Gastrocnemius medialis (tissue), 4 donors: ENCODE measurements at regions not wholly inside any gene's neighbourhood (a gene's known extent, or its start where the extent isn't known, plus 50 kb on each side); places are given as distances from the start of the nearest gene placed in this dataset.

Experiments
- ATAC-seq, 2 donors: fragments of 150-250 bp; one replicate each; pipeline ENCODE4 v1.9.1; 2016
- DNase-seq, 2 donors: peaks; one replicate each; pipeline ENCODE4 v3.0.0-alpha.2; 2019
- H3K27ac ChIP-seq, 4 donors: fragments of 200-600 bp; sonication (generic); 1 replicate in 1 of 4; 2 replicates in 3 of 4; pipeline ENCODE4 v1.5.1; 2016 to 2018; ENCODE audit warnings: mild to moderate bottlenecking in 2 of 4, moderate library complexity in 1 of 4
- H3K27me3 ChIP-seq, 3 donors: fragments of 200-600 bp; sonication (generic) in 2 of 3; 1 replicate in 1 of 3; 2 replicates in 2 of 3; pipeline versions ENCODE4 v1.5.1 to v1.6.0; 2016 to 2019; ENCODE audit warnings: mild to moderate bottlenecking in 1 of 3, moderate library complexity in 1 of 3
- H3K36me3 ChIP-seq, 2 donors: fragments of 200-600 bp; sonication (generic) in 1 of 2; one replicate each; pipeline ENCODE4 v1.5.1; 2017 to 2018
- H3K4me1 ChIP-seq, 2 donors: fragments of 200-600 bp; sonication (generic) in 1 of 2; one replicate each; pipeline ENCODE4 v1.5.1; 2016 to 2017; ENCODE audit warnings: mild to moderate bottlenecking in 2 of 2
- H3K4me3 ChIP-seq, 4 donors: fragments of 200-600 bp; sonication (generic) in 3 of 4; 1 replicate in 1 of 4; 2 replicates in 3 of 4; pipeline ENCODE4 v1.5.1; 2016 to 2019; ENCODE audit warnings: mild to moderate bottlenecking in 2 of 4
- H3K9me3 ChIP-seq, 3 donors: fragments of 200-600 bp; sonication (generic) in 2 of 3; 1 replicate in 1 of 3; 2 replicates in 2 of 3; pipeline ENCODE4 v1.5.1; 2016 to 2019
- CTCF ChIP-seq, 5 experiments: fragments of 450-650 bp in 3 of 5; fragments of 200-600 bp in 2 of 5; sonication (generic) in 2 of 5; IDR thresholded peaks in 4 of 5; conservative IDR thresholded peaks in 1 of 5; 1 replicate in 4 of 5; 2 replicates in 1 of 5; pipeline ENCODE4 v1.5.1; 2016 to 2019; ENCODE audit warnings: antibody characterized with exemption in 5 of 5, mild to moderate bottlenecking in 3 of 5, moderate library complexity in 3 of 5
- POLR2A ChIP-seq, 2 donors: fragments of 450-650 bp; IDR thresholded peaks; one replicate each; pipeline ENCODE4 v1.6.1; 2017; ENCODE audit warnings: antibody characterized with exemption in 2 of 2, mild to moderate bottlenecking in 2 of 2, moderate library complexity in 2 of 2
- in situ Hi-C, 4 donors: fragments of 200-750 bp; cut with MboI; loops; one replicate each; pipeline versions ENCODE4 v1.15.0 to v1.8.0; 2017; ENCODE audit warnings: low sequenced_read_pairs in 4 of 4
- intact Hi-C: fragments of 100-400 bp; cut with DNase I; formaldehyde crosslinking; loops from one replicate; pipeline ENCODE4 v1.15.1; 2023; ENCODE audit warnings: low total_unique reads

- Histone ChIP-seq H3K4me3 (no peak overlapping the region), H3K36me3 (no peaks in the 10 kb centered on the region), H3K4me1 (no peaks in the 10 kb centered on the region), H3K9me3 (no peaks in the 10 kb centered on the region), H3K27me3 (no peaks in the 10 kb centered on the region), H3K27ac (no peak overlapping the region)
- TF ChIP-seq POLR2A (IDR thresholded peaks at IDR 0.05) (no peak), CTCF (IDR thresholded peaks at IDR 0.05 in 4 of 5, conservative IDR thresholded peaks at IDR 0.05 in 1 of 5) (no peak)
- intact Hi-C loops: no loop called here
- ATAC-seq (no peak), DNase-seq (no peak)
- in situ Hi-C loops: no loop called here
Observed at GRCh38 chr16:79420493-79420892, 180.0 kb downstream of the MAF start.

- intact Hi-C loops: no loop called here
- DNase-seq (no peak), ATAC-seq (no peak)
- Histone ChIP-seq H3K27ac (no peak overlapping the region), H3K36me3 (no peaks in the 10 kb centered on the region), H3K27me3 (no peaks in the 10 kb centered on the region), H3K4me3 (no peak overlapping the region), H3K4me1 (no peaks in the 10 kb centered on the region), H3K9me3 (no peaks in the 10 kb centered on the region)
- TF ChIP-seq POLR2A (IDR thresholded peaks at IDR 0.05) (no peak), CTCF (IDR thresholded peaks at IDR 0.05 in 4 of 5, conservative IDR thresholded peaks at IDR 0.05 in 1 of 5) (no peak)
- in situ Hi-C loops: no loop called here
Observed at GRCh38 chr16:79419148-79419547, 181.4 kb downstream of the MAF start.

- ATAC-seq: no peak
- no peak overlapping the region for H3K27ac ChIP-seq
Observed at GRCh38 chr16:79417601-79418008, 182.9 kb downstream of the MAF start.

GRCh38 chr16:79415983-79416640, 184.4 kb downstream of the MAF start:
- H3K4me1 ChIP-seq: no peaks in the 10 kb centered on the region
- intact Hi-C loops: no loop called here
- DNase-seq (no peak), ATAC-seq (no peak)
- H3K36me3 ChIP-seq: no peaks in the 10 kb centered on the region
- in situ Hi-C loops: no loop called here
- H3K27me3 ChIP-seq: no peaks in the 10 kb centered on the region
- H3K9me3 ChIP-seq: no peaks in the 10 kb centered on the region
- H3K4me3 ChIP-seq: no peak overlapping the region
- H3K27ac ChIP-seq: no peak overlapping the region
- TF ChIP-seq POLR2A (IDR thresholded peaks at IDR 0.05) (no peak), CTCF (IDR thresholded peaks at IDR 0.05 in 4 of 5, conservative IDR thresholded peaks at IDR 0.05 in 1 of 5) (no peak)

More at GRCh38 chr16:79417601-79418008, 182.9 kb downstream of the MAF start:
- TF ChIP-seq CTCF (IDR thresholded peaks at IDR 0.05 in 4 of 5, conservative IDR thresholded peaks at IDR 0.05 in 1 of 5) (no peak), POLR2A (IDR thresholded peaks at IDR 0.05) (no peak)
- Histone ChIP-seq H3K36me3 (no peaks in the 10 kb centered on the region), H3K4me1 (no peaks in the 10 kb centered on the region), H3K9me3 (no peaks in the 10 kb centered on the region), H3K27me3 (no peaks in the 10 kb centered on the region), H3K4me3 (no peak overlapping the region)
- intact Hi-C loops (no loop called here), in situ Hi-C loops (no loop called here)
- DNase-seq: no peak

GRCh38 chr16:79412783-79413225, 187.7 kb downstream of the MAF start:
- H3K4me1 ChIP-seq: no peaks in the 10 kb centered on the region
- no peak for DNase-seq
- H3K9me3 ChIP-seq: no peaks in the 10 kb centered on the region
- no peak for ATAC-seq
- no peaks in the 10 kb centered on the region for H3K27me3 ChIP-seq
- TF ChIP-seq POLR2A (IDR thresholded peaks at IDR 0.05): no peak
- in situ Hi-C loops: no loop called here
- intact Hi-C loops: no loop called here
- H3K27ac ChIP-seq: no peak overlapping the region
- H3K36me3 ChIP-seq: no peaks in the 10 kb centered on the region
- H3K4me3 ChIP-seq: no peak overlapping the region
